ENCODE measurements at regions not wholly inside any gene's neighbourhood (a gene's known extent, or its start where the extent isn't known, plus 50 kb on each side); places are given as distances from the start of the nearest gene placed in this dataset.

GRCh38 chr5:117880932-117881331 lies 1107.4 kb downstream of the DTWD2 start:
- TF ChIP-seq CTCF (conservative IDR thresholded peaks at IDR 0.05 in 1 of 2, IDR thresholded peaks at IDR 0.05 in 1 of 2; ENCODE audit: extremely low read depth in 1 of 2, insufficient read depth in 1 of 2, low read depth in 1 of 2, low read length in 2 of 2) (no peak), EZH2 (IDR thresholded peaks at IDR 0.05; ENCODE audit: borderline replicate concordance, low read length) (no peak)

All from mammary epithelial cell (primary cell).